KMS-11 (cell line): ENCODE measurements at regions not wholly inside any gene's neighbourhood (a gene's known extent, or its start where the extent isn't known, plus 50 kb on each side); places are given as distances from the start of the nearest gene placed in this dataset.

Experiments
- H2AFZ ChIP-seq: fragments of 200-600 bp; sonication (generic); 2 replicates; pipeline ENCODE4 v1.6.1; 2016; ENCODE audit warnings: antibody characterized with exemption, mixed run types, low read depth
- H3K27ac ChIP-seq: fragments of 200-600 bp; sonication (generic); 2 replicates; pipeline ENCODE4 v1.6.1; 2016; ENCODE audit warnings: mild to moderate bottlenecking, mixed run types
- H3K27me3 ChIP-seq: fragments of 200-600 bp; sonication (generic); 2 replicates; pipeline ENCODE4 v1.6.1; 2017; ENCODE audit warnings: mild to moderate bottlenecking, low read depth, mixed run types, moderate library complexity; ENCODE audit not compliant: insufficient read depth
- H3K36me3 ChIP-seq: fragments of 200-600 bp; sonication (generic); 2 replicates; pipeline ENCODE4 v1.6.1; 2017; ENCODE audit warnings: mild to moderate bottlenecking, mixed run types; ENCODE audit not compliant: insufficient read depth
- H3K4me1 ChIP-seq: fragments of 200-600 bp; sonication (generic); 2 replicates; pipeline ENCODE4 v1.6.1; 2016; ENCODE audit warnings: mild to moderate bottlenecking, low read depth, mixed run types; ENCODE audit not compliant: poor library complexity, severe bottlenecking
- H3K4me2 ChIP-seq: fragments of 200-600 bp; sonication (generic); 2 replicates; pipeline ENCODE4 v1.7.0; 2016; ENCODE audit warnings: mild to moderate bottlenecking, mixed run types
- H3K4me3 ChIP-seq: fragments of 200-600 bp; sonication (generic); IDR thresholded peaks from 2 replicates; pipeline ENCODE4 v1.6.1; 2017; ENCODE audit warnings: low read depth, low read length, mixed read lengths; ENCODE audit not compliant: insufficient read depth
- H3K79me2 ChIP-seq: fragments of 200-600 bp; sonication (generic); 2 replicates; pipeline ENCODE4 v1.6.1; 2016; ENCODE audit warnings: low read depth, mixed run types; ENCODE audit not compliant: insufficient read depth
- H3K9ac ChIP-seq: fragments of 200-600 bp; sonication (generic); 2 replicates; pipeline ENCODE4 v1.6.1; 2016; ENCODE audit warnings: mild to moderate bottlenecking, mixed run types
- H4K20me1 ChIP-seq: fragments of 200-600 bp; sonication (generic); 2 replicates; pipeline ENCODE4 v1.6.1; 2016; ENCODE audit warnings: mild to moderate bottlenecking, mixed run types; ENCODE audit not compliant: insufficient read depth
- TF ChIP-seq, protein P1 (sequence below): fragments of 200-600 bp; sonication (generic); conservative IDR thresholded peaks from 2 replicates; pipeline ENCODE4 v1.6.1; 2017; ENCODE audit warnings: low read depth, mild to moderate bottlenecking, antibody characterized with exemption, low read length, moderate library complexity, mixed read lengths

DNA sequence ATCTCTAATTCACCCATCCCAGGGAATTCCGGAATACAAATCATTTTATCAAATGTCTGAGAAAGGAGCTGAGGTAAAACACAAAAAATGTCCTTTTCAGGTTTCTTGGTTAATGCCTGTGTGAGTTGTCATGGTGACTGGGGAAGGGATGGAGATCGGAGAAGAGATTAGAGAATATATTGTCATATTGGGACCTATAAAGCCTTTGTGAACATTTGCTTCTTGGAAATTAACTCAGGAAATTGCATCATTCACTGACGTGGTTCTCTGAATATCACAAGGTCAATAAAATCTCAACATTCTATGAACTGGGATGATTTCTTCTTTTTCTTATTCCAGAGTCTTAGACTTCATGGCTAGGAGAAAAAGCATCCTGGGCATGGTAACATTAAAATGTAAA is 174.8 kb upstream of the GLRA2 start:
- no peak overlapping the region for H3K27ac ChIP-seq
- H3K4me2 ChIP-seq = no peak overlapping the region
- H3K79me2 ChIP-seq = no peaks in the 10 kb centered on the region
- H3K36me3 ChIP-seq = no peaks in the 10 kb centered on the region
- no peak overlapping the region for H3K9ac ChIP-seq
- H3K4me3 ChIP-seq = no peak overlapping the region
- TF ChIP-seq, protein P1, sequence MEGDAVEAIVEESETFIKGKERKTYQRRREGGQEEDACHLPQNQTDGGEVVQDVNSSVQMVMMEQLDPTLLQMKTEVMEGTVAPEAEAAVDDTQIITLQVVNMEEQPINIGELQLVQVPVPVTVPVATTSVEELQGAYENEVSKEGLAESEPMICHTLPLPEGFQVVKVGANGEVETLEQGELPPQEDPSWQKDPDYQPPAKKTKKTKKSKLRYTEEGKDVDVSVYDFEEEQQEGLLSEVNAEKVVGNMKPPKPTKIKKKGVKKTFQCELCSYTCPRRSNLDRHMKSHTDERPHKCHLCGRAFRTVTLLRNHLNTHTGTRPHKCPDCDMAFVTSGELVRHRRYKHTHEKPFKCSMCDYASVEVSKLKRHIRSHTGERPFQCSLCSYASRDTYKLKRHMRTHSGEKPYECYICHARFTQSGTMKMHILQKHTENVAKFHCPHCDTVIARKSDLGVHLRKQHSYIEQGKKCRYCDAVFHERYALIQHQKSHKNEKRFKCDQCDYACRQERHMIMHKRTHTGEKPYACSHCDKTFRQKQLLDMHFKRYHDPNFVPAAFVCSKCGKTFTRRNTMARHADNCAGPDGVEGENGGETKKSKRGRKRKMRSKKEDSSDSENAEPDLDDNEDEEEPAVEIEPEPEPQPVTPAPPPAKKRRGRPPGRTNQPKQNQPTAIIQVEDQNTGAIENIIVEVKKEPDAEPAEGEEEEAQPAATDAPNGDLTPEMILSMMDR = no peak
- no peaks in the 10 kb centered on the region for H4K20me1 ChIP-seq
- H3K27me3 ChIP-seq = no peaks in the 10 kb centered on the region
- no peaks in the 10 kb centered on the region for H3K4me1 ChIP-seq
- H2AFZ ChIP-seq = no peak overlapping the region

DNA sequence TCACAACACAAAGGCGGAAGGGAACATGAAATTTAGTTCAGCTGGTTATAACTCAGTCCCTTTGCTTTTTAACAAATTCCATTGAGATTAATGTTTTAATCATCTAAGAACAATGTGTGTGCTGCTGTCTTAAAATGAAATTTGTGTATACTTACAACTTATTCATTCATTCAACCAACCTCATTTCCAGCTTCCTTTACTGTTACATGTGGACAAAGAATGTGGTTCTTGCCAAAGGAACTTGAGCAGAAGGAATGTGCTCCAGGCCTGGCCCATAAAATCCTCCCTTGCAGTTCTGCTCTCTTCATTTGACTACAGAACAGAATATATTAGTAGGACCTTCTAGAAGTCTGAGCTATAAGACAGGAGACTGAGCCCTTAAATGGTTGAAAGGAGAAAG is 176.8 kb upstream of the GLRA2 start:
- Histone ChIP-seq H3K4me2 (no peak overlapping the region), H4K20me1 (no peaks in the 10 kb centered on the region), H2AFZ (no peak overlapping the region), H3K79me2 (no peaks in the 10 kb centered on the region), H3K4me3 (no peak overlapping the region), H3K27me3 (no peaks in the 10 kb centered on the region), H3K27ac (no peak overlapping the region), H3K4me1 (no peaks in the 10 kb centered on the region), H3K9ac (no peak overlapping the region), H3K36me3 (no peaks in the 10 kb centered on the region)
- TF ChIP-seq, protein P1 = no peak

DNA sequence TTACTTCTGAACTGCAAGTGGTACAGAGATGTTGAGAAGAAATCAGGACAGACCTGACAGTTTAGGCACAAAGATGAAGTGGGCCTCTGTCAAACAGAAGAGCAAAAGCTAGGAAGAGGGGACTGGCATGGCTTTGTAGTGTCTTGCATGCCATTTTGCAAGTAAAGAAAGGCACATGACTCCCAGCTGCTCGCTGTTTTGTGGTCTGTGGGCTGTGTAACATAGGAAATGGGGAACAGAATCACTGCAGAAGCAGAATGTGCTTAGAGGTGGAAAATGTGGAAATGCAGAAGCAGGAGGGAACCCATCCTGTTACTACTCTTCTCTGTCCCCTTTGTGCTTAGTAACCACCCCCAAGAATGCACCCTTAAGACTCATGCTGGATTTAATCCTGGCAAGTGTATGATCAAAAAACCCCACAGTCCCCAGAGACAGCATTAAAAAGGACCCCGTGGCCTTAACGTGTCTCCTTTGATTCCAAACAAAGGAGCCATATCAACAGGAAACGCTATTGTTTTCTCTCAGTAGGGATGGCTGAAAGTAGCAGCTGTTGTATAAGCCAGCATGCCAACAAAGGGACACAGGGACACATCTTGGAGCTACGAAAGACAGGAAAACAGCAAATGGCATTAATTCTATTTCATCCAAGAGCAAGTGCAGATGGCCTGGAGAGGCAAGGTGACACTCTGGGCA is 177.6 kb upstream of the GLRA2 start:
- Histone ChIP-seq H3K4me3 (no peak overlapping the region), H2AFZ (no peak overlapping the region), H3K79me2 (no peaks in the 10 kb centered on the region), H3K4me1 (no peaks in the 10 kb centered on the region), H3K9ac (no peak overlapping the region), H3K4me2 (no peak overlapping the region), H3K36me3 (no peaks in the 10 kb centered on the region), H3K27ac (no peak overlapping the region), H4K20me1 (no peaks in the 10 kb centered on the region), H3K27me3 (no peaks in the 10 kb centered on the region)
- TF ChIP-seq, protein P1 = no peak

DNA sequence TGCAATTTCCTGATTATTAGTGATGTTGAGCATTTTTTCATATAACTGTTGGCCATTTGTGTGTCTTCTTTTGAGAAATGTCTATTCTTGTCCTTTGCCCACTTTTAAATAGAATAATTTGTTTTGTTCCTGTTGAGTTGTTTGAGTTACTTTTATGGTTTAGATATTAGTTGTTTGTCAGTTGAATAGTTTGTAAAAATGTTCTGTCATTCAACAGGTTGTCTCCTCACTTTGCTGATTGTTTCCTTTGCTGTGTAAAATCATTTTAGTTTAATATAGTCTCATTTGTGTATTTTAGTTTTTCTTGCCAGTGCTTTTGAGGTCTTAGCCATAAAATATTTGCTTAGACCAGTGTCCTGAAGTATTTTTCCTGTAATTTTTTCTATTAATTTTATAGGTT is 181.8 kb upstream of the GLRA2 start:
- H3K27me3 ChIP-seq = no peaks in the 10 kb centered on the region

More for the DNA sequence above, 181.8 kb upstream of the GLRA2 start:
- Histone ChIP-seq H3K4me2 (no peak overlapping the region), H3K9ac (no peak overlapping the region), H4K20me1 (no peaks in the 10 kb centered on the region), H3K27ac (no peak overlapping the region), H3K4me1 (no peaks in the 10 kb centered on the region), H2AFZ (no peak overlapping the region), H3K36me3 (no peaks in the 10 kb centered on the region), H3K79me2 (no peaks in the 10 kb centered on the region), H3K4me3 (no peak overlapping the region)
- TF ChIP-seq, protein P1 = no peak
